ENCODE measurements at regions not wholly inside any gene's neighbourhood (a gene's known extent, or its start where the extent isn't known, plus 50 kb on each side); places are given as distances from the start of the nearest gene placed in this dataset.

GRCh38 chr20:22312744-22313346 lies 271.5 kb downstream of the FOXA2 start:
- Histone ChIP-seq H3K4me2 (ENCODE audit: insufficient read depth in 1 of 2, low read depth in 2 of 2, low read length in 2 of 2) (no peak overlapping the region), H3K27me3 (replicated peaks in 1 of 4; ENCODE audit: control insufficient read depth in 3 of 4, extremely low read depth in 1 of 4, insufficient read depth in 3 of 4, low read length in 3 of 4) (no peaks in the 10 kb centered on the region), H2BK12ac (ENCODE audit: low read depth, low read length) (no peak overlapping the region), H4K8ac (ENCODE audit: extremely low read depth, insufficient read depth, low read length) (no peak overlapping the region), H2BK5ac (ENCODE audit: low read depth, low read length) (no peak overlapping the region), H3K9ac (replicated peaks in 1 of 4; ENCODE audit: extremely low read depth in 1 of 4, low read depth in 3 of 4, low read length in 3 of 4) (no peak overlapping the region), H3K18ac (ENCODE audit: extremely low read depth, low read length) (no peak overlapping the region), H3K4me3 (ENCODE audit: extremely low read depth in 1 of 4, insufficient read depth in 2 of 4, low read depth in 3 of 4, low read length in 4 of 4) (no peak overlapping the region), H2AFZ (ENCODE audit: low read length) (no peak overlapping the region), H3K4me1 (replicated peaks in 1 of 4; ENCODE audit: control insufficient read depth in 3 of 4, insufficient read depth in 4 of 4, low read length in 3 of 4) (no peaks in the 10 kb centered on the region), H4K5ac (ENCODE audit: insufficient read length, low read depth, low read length) (no peak overlapping the region), H3K4ac (replicated peaks; ENCODE audit: insufficient read length, low read depth, low read length) (no peak overlapping the region), H3K9me3 (ENCODE audit: insufficient read depth in 2 of 2, low read depth in 1 of 2, low read length in 1 of 2) (no peaks in the 10 kb centered on the region), H2BK20ac (ENCODE audit: low read length) (no peak overlapping the region), H4K20me1 (replicated peaks in 1 of 2; ENCODE audit: control insufficient read depth in 1 of 2, insufficient read depth in 2 of 2, low read length in 2 of 2) (no peaks in the 10 kb centered on the region), H3K27ac (ENCODE audit: low read depth, low read length) (no peak overlapping the region), H3K14ac (ENCODE audit: insufficient read length) (no peak overlapping the region), H2BK15ac (ENCODE audit: low read length) (no peak overlapping the region), H3K23me2 (ENCODE audit: low read depth, low read length) (no peaks in the 10 kb centered on the region), H3K36me3 (ENCODE audit: control insufficient read depth in 2 of 4, insufficient read depth in 4 of 4, low read length in 3 of 4) (no peaks in the 10 kb centered on the region), H3K79me2 (ENCODE audit: control insufficient read depth in 1 of 2, insufficient read depth in 2 of 2, low read length in 2 of 2) (no peaks in the 10 kb centered on the region), H2BK120ac (replicated peaks; ENCODE audit: low read depth, low read length) (no peak overlapping the region), H4K91ac (replicated peaks; ENCODE audit: insufficient read length, low read length) (no peak overlapping the region), H2AK5ac (ENCODE audit: low read depth, low read length) (no peak overlapping the region), H3K56ac (replicated peaks; ENCODE audit: insufficient read length, low read depth, low read length) (no peak overlapping the region), H3K79me1 (ENCODE audit: low read depth, low read length) (no peaks in the 10 kb centered on the region), H3K23ac (ENCODE audit: insufficient read length) (no peak overlapping the region)
- TF ChIP-seq BACH1 (IDR thresholded peaks at IDR 0.05; ENCODE audit: low read length) (peak; percentile 22; the same call in 1 of the 2 replicates), MAFK (IDR thresholded peaks at IDR 0.05; ENCODE audit: low read depth, low read length) (peak; percentile 89), HDAC6 (IDR thresholded peaks at IDR 0.05; ENCODE audit: low read depth, low read length) (no peak), RAD21 (IDR thresholded peaks at IDR 0.05 in 1 of 2, conservative IDR thresholded peaks at IDR 0.05 in 1 of 2; ENCODE audit: low read depth in 2 of 2, low read length in 2 of 2) (peak; percentile 71 to 79), CTCF (IDR thresholded peaks at IDR 0.05; ENCODE audit: control extremely low read depth in 1 of 3, insufficient read depth in 1 of 3, low read depth in 1 of 3, low read length in 3 of 3) (peak in 2 of 3 experiments; percentile 58 to 62; a peak in 3 of 4 replicates), SIRT6 (IDR thresholded peaks at IDR 0.05; ENCODE audit: low read length) (no peak), SRF (IDR thresholded peaks at IDR 0.05; ENCODE audit: low read depth, low read length) (no peak)
- FAIRE-seq = peak; percentile 96
- WGBS, 2 experiments (ENCODE audit: extremely low coverage in 1 of 2, insufficient coverage in 1 of 2, insufficient read length in 1 of 2, insufficient replicate concordance in 2 of 2, low coverage in 1 of 2, low lambda C conversion rate in 2 of 2, missing lambda C conversion rate in 1 of 2) = 10% methylated on average over 6 of the region's 6 CpGs; no CpG with 5 or more reads in 1 of the 2 experiments
- ChIA-PET CTCF (ENCODE audit: partially characterized antibody) (interaction anchor here (0.6 to 2.1 kb wide), 10 partner anchors 9 to 594 kb away, joined by 3 to 7 read pairs (median 4); no protein-coding TSS in a partner anchor), POLR2A (ENCODE audit: partially characterized antibody) (no interaction called here)
- peak in 1 of 2 experiments; percentile 57 for DNase-seq (ENCODE audit: low read depth in 1 of 2, low spot score in 2 of 2)

Measured in H1 (cell line).